Activated CD4-positive, CD25-positive, alpha-beta regulatory T cell treated with anti-CD3 and anti-CD28 coated beads, Interleukin-2, amount 50 U/mL, for 72 hours (primary cell): ENCODE measurements at regions not wholly inside any gene's neighbourhood (a gene's known extent, or its start where the extent isn't known, plus 50 kb on each side); places are given as distances from the start of the nearest gene placed in this dataset.

Source experiments
- DNase-seq: peaks from one replicate; pipeline ENCODE4 v3.0.0; 2021

DNA sequence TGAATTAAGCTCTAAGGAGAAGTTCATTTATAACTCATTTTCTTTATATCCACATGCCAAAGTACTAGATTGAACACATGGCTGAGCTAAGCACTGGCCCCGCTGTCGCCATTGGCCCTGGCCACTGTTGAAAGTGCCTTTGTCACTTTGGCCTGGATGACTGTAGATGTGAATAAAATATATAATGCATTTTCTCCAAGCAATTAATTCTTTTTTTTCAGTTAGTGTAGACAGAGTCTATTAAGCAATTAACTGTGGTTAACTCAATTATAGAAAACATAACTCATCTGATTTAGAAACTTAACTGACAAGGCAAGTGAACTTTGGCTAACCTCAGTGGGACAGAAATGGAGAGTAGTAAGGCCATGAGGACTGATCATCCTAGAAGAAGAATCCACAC, 965.6 kb downstream of the EFNB2 start:
- DNase-seq, result no peak

GRCh38 chr13:105567951-105568525, 967.4 kb downstream of the EFNB2 start:
- no peak for DNase-seq

- no peak for DNase-seq
These were observed 970.2 kb downstream of the EFNB2 start for GRCh38 chr13:105565136-105565727.

DNA sequence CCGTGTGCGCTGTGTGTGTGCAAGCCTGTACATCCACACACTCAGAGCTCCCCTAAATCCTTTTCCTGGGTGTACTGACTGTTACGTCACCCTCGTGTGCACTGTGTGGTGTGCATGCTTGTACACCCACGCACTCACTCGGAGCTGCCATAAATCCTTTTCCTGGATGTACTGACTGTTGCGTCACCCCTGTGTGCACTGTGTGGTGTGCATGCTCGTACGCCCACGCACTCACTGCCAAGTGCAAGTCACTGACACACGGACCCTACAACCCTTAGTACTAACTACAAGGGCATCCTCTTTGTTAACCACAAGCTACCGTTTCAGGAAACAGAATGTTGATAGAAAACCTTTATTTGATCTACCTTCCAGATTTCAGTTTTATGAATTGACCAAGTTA, 983.4 kb downstream of the EFNB2 start:
- no peak for DNase-seq

DNA sequence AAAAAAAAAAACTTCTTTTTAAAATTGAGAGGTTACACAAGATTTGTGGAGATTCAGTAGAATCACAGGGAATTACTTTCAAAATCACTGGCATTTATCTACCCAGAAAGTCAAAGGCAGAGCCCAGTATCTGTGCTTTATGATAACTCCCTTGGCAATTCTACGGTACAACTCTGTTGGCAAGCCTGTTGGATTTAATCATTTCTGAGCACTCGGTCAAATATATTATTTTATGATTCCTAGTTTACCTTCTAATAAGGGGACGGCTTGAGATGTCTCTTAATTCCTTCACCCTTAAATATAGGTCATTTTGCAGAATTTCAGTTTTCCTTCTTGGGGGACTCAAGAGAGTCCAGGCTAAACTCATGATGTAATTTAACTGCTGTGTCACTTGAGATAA, 987.6 kb downstream of the EFNB2 start:
- no peak for DNase-seq

- no peak for DNase-seq
These were observed 989.7 kb downstream of the EFNB2 start for GRCh38 chr13:105545811-105546210.

DNA sequence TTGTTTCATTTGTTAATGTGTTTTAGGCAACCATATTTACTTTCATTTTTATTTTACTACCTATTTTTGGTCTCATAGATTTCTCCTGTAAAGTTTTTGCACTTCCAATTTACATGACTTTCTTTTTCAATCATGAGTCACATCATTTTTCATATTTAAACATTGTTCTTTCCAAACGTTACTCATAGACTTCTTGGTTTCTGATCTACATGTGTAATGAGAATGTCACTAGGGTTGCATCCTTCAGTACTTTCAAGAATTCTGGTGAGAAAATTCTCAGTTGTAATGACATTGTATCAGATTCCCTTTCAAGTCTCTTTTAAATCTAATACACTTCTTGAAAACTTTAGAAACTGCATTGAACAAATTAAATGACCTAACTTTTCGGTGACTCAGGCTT, 991.7 kb downstream of the EFNB2 start:
- DNase-seq, result no peak

DNA sequence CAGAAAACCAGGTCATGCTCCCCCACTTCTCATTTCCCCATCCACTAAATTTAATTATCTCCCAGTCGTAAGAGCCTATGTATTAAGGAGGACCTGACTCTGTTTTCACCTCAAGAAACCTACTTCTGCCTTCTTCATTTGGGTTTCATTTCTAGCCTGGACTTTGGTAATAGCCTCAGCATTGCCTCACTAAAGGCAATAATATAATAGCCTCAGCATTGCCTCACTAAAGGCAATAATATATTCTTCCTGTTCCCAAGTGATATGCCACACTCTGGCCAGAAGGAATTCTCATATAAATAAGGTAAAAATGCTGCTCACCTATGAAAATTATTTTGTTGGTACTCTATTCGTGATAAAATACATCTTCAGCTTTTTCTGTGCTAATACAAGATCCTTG, 993.9 kb downstream of the EFNB2 start:
- DNase-seq, result no peak

DNA sequence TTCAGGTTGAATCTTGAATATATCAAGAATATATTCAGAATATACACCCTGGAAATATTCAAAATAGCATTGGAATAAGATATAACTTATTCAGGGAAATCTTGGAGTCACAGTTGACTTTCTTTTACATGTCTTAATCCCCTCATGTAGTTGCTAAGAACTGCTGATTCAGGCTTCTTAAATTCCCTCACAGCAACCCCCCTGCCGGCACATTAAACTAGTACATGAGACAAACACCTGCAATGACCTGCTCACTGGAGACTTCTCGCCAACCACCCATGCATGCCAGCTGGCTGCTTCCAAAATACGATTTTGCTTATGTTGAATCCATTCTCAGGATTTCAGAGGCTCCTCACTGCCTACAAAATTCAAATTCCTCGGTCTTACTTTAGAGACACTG, 997.1 kb downstream of the EFNB2 start:
- no peak for DNase-seq

DNA sequence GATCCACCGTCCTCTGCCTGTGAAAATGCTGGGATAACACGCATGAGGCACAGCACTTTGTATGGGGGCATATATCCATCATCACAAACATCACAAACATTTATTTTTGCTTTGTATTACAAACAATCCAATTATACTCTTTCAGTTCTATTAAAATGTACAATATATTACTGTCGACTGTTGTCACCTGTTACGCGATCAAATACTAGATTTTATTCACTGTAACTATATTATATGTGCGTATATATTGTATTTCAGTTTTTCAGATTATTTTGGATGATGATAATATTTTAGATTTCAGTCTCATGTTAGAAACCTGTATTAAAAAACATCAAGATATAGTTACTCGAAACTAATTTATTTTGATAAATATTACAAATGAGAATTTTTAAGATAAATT, 998.3 kb downstream of the EFNB2 start:
- DNase-seq, result no peak

DNA sequence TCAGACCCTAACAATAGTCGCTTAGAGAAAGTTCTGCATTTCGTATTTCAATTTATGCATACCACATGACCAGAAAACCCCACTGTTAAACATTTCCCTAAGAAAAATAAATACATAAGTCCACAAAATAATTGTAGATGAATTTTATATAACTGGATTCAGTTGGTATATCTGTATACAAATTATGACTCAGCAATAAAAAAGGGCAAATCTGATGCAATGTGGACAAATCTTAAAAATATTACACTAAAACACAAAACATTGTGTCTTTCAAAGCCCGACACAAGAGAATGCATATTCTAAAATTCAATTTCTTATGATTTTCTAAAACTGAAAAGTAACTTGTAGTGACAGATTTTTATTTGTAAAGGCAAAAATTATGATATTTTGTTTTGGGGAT, 1005.0 kb downstream of the EFNB2 start:
- DNase-seq, result no peak

DNA sequence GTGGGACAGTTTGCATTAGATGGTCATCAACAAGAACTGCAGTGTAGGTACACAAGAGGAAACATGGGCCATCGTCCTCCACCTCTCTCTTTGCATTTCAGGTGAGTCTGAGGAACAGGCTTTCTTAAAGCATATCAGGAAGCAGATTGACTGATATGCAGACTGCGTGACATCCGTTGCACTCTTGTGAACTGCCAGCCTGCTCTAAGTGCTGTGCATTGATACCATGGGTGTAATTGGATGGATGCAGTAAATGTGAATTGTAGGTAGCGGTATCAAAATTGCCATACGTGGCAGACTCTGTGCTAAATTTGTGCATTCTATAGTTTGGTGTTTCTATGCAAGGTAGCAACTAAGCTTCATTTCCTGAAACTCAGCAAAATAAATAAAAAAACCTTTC, 1008.3 kb downstream of the EFNB2 start:
- DNase-seq, result no peak

GRCh38 chr13:105519771-105520170, 1015.7 kb downstream of the EFNB2 start:
- no peak for DNase-seq

DNA sequence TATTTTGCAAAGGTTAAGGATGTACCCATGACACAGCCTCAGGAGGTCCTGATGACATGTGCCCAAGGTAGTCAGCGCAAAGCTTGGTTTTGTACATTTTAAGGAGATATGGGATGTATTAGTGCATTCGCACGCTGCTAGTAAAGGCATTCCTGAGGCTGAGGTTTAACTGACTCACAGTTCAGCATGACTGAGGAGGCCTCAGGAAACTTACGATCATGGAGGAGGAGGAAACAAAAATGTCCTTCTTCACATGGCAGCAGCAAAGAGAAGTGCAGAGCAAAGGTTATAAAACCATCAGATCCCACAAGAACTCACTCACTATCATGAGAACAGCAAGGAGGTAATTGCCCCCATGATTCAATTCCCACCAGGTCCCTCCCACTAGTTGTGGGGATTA, 1017.4 kb downstream of the EFNB2 start:
- no peak for DNase-seq

GRCh38 chr13:105514401-105514800, 1021.1 kb downstream of the EFNB2 start:
- DNase-seq, result no peak

DNA sequence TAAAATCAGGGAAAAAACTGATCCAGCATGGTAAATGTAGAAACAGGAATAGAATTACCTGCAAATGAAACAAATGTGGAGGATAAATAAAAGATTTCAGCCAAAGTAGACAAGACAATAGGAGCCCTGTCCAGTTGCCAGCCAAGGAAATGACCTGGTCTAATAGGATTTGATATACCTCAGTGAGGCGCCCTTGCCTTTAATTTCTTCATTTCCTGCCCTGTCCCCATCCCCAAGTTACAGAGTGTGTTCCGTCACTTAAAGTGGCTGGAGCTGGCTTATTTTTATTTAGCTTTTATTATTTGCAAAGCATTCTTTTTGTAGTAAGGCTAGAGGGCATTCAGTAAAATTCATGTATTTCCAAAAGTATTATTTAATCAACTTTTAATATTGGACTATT, 1022.0 kb downstream of the EFNB2 start:
- DNase-seq, result no peak

- DNase-seq, result no peak
These were observed 1025.3 kb downstream of the EFNB2 start for GRCh38 chr13:105509981-105510762.

DNA sequence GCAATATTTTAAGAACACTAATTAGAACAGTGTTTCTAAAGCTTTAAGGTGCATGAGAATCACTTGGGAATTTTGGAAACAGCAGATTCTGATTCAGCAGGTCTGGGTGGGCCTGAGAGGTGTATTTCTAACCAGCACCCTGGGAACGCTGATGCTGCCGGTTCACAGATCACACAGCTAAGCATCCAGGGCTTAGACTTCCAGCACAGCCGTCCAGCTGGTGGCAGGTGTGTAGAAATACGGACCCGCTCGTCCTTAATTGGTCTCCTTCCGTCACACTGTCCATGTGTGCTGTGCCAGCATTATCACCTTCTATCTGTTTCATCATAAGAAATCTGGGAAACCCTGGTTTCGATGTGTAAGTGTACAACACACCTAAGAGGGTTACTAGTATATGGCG, 1029.0 kb downstream of the EFNB2 start:
- DNase-seq, result no peak

DNA sequence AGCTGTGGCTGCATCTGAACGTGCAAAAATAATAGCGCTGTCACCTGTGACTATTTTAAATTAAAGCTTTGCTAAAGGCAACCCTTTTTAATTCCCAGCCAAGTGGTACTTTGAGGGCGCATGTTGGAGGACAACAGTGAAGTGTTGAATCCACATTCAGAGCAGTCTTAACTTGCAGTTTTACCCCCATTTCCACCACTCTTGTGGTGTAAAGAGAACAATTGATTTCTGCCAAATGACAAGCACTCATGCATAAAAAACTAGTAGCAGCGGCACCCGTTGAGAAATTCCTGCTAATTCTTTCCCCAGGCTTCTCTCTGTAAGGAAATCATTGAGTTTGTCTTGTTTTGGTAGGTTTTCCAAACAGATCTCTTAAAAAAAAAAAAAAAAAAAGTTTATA, 1033.3 kb downstream of the EFNB2 start:
- DNase-seq, result no peak

GRCh38 chr13:105497597-105497996, 1037.9 kb downstream of the EFNB2 start:
- no peak for DNase-seq

DNA sequence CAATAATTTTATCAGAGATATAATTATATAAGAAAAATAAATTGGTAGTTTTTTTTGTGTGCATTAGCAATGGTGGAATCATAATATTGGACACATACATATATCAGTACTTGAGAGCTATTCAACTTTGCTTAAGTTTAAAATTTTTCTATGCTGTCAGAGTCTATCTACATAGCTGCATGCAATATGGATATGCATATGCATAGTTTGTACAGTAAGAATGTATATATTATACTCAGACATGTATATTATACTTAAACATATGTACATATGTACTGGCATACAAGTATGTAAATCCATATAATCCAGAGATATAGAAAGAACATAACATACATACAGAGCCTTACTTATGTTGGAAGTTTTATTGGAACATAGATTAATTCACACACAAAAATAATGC, 1043.2 kb downstream of the EFNB2 start:
- DNase-seq, result no peak

DNA sequence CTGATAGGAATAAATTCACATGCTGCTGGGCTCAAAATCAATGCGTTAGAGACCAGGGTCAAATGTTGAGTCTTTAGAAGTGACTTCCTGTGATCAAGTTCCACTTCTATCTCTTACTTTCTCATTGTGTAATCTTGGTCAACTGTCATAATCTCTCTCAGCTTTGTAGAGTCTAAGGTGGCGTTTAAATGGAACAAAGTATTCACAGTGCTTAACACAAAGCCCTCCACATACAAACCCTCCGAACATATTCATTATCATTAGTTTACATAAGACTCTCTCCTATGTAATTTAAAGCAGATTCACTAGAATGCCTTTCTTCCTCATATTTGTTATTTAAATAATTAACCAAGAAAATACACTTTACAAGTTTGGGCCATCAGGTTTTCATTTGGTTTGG, 1044.1 kb downstream of the EFNB2 start:
- DNase-seq, result no peak

- no peak for DNase-seq
These were observed 1050.4 kb downstream of the EFNB2 start for GRCh38 chr13:105485081-105485480.

DNA sequence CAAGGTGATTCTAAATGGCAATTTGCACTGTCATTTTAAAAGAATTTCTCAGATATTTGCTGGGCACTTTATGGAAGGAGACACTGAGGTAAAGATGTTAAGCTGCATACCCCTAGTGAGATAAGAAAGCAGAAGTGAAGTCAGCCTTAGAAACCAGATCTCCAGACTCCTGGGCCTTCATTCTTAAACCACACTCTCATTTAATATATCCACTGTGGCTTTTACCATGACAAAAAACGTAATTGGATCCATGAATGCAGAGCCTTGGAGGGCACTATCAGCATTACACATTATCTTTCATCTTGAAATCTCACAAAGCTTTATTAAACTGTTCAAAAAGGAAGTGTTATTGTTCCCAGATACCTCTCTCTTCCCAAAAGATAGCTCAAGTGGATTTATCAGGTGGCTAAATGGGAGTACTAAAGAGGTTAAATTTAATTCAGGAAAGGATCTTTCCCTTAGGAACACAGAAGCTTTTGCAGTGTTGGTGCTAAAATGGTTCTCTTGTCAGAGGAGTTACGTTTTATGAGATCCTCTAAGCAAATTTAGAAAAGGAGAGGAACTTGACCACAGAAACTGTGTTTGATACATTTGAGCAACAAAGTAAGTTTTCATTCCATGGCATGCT, 1060.4 kb downstream of the EFNB2 start:
- no peak for DNase-seq
